RWPE1 (cell line): ENCODE measurements at regions not wholly inside any gene's neighbourhood (a gene's known extent, or its start where the extent isn't known, plus 50 kb on each side); places are given as distances from the start of the nearest gene placed in this dataset.

Experiments
- CTCF ChIA-PET: fragments of 350-600 bp; sonication (Branson Sonifier 250); formaldehyde crosslinking; extraction: SDS; loops from one replicate; lab custom pipeline; 2021; lab: Yijun Ruan, JAX
- POLR2A ChIA-PET: fragments of 400-600 bp; formaldehyde crosslinking; extraction: SDS; loops from one replicate; lab custom pipeline; 2020; ENCODE audit warnings: antibody characterized with exemption; ENCODE audit not compliant: low non-redundant PET; lab: Yijun Ruan, JAX
- DNase-seq: peaks from one replicate; pipeline ENCODE4 v3.0.0; 2012; ENCODE audit warnings: low spot score
- H3K27ac ChIP-seq: fragments of 450-650 bp; 2 replicates; pipeline ENCODE4 v1.5.1; 2017
- CTCF ChIP-seq: fragments of 450-650 bp; conservative IDR thresholded peaks from 2 replicates; pipeline ENCODE4 v1.5.1; 2017; ENCODE audit warnings: low read depth, mild to moderate bottlenecking

- DNase-seq: no peak
- no peak overlapping the region for H3K27ac ChIP-seq
- no peak for TF ChIP-seq CTCF
- CTCF ChIA-PET: no interaction called here
- POLR2A ChIA-PET: no interaction called here
Observed at GRCh38 chr17:70422862-70423261, 253.5 kb downstream of the KCNJ2 start.

GRCh38 chr17:70423562-70423961, 254.2 kb downstream of the KCNJ2 start:
- ChIA-PET CTCF (no interaction called here), POLR2A (no interaction called here)
- no peak for DNase-seq
- no peak for TF ChIP-seq CTCF
- no peak overlapping the region for H3K27ac ChIP-seq

GRCh38 chr17:70426752-70427151, 257.4 kb downstream of the KCNJ2 start:
- no peak overlapping the region for H3K27ac ChIP-seq
- no peak for DNase-seq
- ChIA-PET CTCF (interaction anchor here (0.7 kb wide), 1 partner anchor 1160 kb away, joined by 5 read pairs; no protein-coding TSS in a partner anchor), POLR2A (no interaction called here)
- TF ChIP-seq CTCF: no peak

- POLR2A ChIA-PET: no interaction called here
- H3K27ac ChIP-seq: no peak overlapping the region
- no peak for DNase-seq
- no peak for TF ChIP-seq CTCF
- CTCF ChIA-PET: no interaction called here
Observed at GRCh38 chr17:70434536-70435490, 265.5 kb downstream of the KCNJ2 start.

- no peak for TF ChIP-seq CTCF
- ChIA-PET CTCF (no interaction called here), POLR2A (no interaction called here)
- no peak overlapping the region for H3K27ac ChIP-seq
- no peak for DNase-seq
Observed at GRCh38 chr17:70437656-70438055, 268.3 kb downstream of the KCNJ2 start.

GRCh38 chr17:70446446-70446845, 277.1 kb downstream of the KCNJ2 start:
- CTCF ChIA-PET: no interaction called here
- TF ChIP-seq CTCF: no peak
- H3K27ac ChIP-seq: no peak overlapping the region
- POLR2A ChIA-PET: no interaction called here
- DNase-seq: no peak
